Neural cell (in vitro differentiated cells): ENCODE measurements at regions not wholly inside any gene's neighbourhood (a gene's known extent, or its start where the extent isn't known, plus 50 kb on each side); places are given as distances from the start of the nearest gene placed in this dataset.

ENCODE experiments used
- H2AFZ ChIP-seq: fragments of 200-600, 300-800 bp; sonication (generic), shearing (Covaris generic); 2 replicates; pipeline ENCODE4 v1.6.0; 2014; ENCODE audit warnings: low read depth, mild to moderate bottlenecking, antibody characterized with exemption, low read length, moderate library complexity
- H3F3A ChIP-seq: fragments of 200-600 bp; shearing (Covaris generic); 2 replicates; pipeline ENCODE4 v1.6.1; 2016; ENCODE audit warnings: mild to moderate bottlenecking, moderate library complexity, mixed read lengths, antibody characterized with exemption, low read length; ENCODE audit not compliant: insufficient read depth, poor library complexity, severe bottlenecking
- H3K27ac ChIP-seq: fragments of 200-600, 300-800 bp; sonication (generic), shearing (Covaris generic); 2 replicates; pipeline ENCODE4 v1.5.1; 2014; ENCODE audit warnings: mild to moderate bottlenecking, low read length, moderate library complexity
- H3K27me3 ChIP-seq: fragments of 300-800, 200-600 bp; sonication (generic), shearing (Covaris generic); 2 replicates; pipeline ENCODE4 v1.6.0; 2014; ENCODE audit warnings: mild to moderate bottlenecking, low read depth, low read length, moderate library complexity; ENCODE audit not compliant: insufficient read depth
- H3K36me3 ChIP-seq: fragments of 300-800, 200-600 bp; sonication (generic), shearing (Covaris generic); 2 replicates; pipeline ENCODE4 v1.5.1; 2014; ENCODE audit warnings: mild to moderate bottlenecking, antibody characterized with exemption, low read length, moderate library complexity; ENCODE audit not compliant: insufficient read depth
- H3K4me2 ChIP-seq: fragments of 300-800, 200-600 bp; sonication (generic), shearing (Covaris generic); 2 replicates; pipeline ENCODE4 v1.6.0; 2014; ENCODE audit warnings: mild to moderate bottlenecking, low read length
- H3K4me3 ChIP-seq: fragments of 300-800, 200-600 bp; sonication (generic), shearing (Covaris generic); 2 replicates; pipeline ENCODE4 v1.5.1; 2014; ENCODE audit warnings: mild to moderate bottlenecking, low read length, moderate library complexity
- H3K79me2 ChIP-seq: fragments of 200-600 bp; shearing (Covaris generic); replicated peaks from 2 replicates; pipeline ENCODE4 v1.6.0; 2014; ENCODE audit warnings: mild to moderate bottlenecking, low read length, moderate library complexity; ENCODE audit not compliant: insufficient read depth
- H3K9ac ChIP-seq: fragments of 300-800, 200-600 bp; sonication (generic), shearing (Covaris generic); 2 replicates; pipeline ENCODE4 v1.6.1; 2016; ENCODE audit warnings: mild to moderate bottlenecking, low read length, mixed read lengths
- H3K9me2 ChIP-seq: fragments of 200-600 bp; shearing (Covaris generic); 2 replicates; pipeline ENCODE4 v1.6.1; 2016; ENCODE audit warnings: mild to moderate bottlenecking, low read length, mixed read lengths; ENCODE audit not compliant: insufficient read depth
- H3K9me3 ChIP-seq: fragments of 200-600, 300-800 bp; sonication (generic), shearing (Covaris generic); 2 replicates; pipeline ENCODE4 v1.6.1; 2016; ENCODE audit warnings: mild to moderate bottlenecking, mixed run types, low read length, moderate library complexity, mixed read lengths
- H4K20me1 ChIP-seq: fragments of 200-600 bp; shearing (Covaris generic); 2 replicates; pipeline ENCODE4 v1.6.1; 2016; ENCODE audit warnings: mild to moderate bottlenecking, mixed run types; ENCODE audit not compliant: insufficient read depth
- EP300 ChIP-seq: fragments of 450-650 bp; conservative IDR thresholded peaks from 2 replicates; pipeline ENCODE4 v1.6.1; 2014; ENCODE audit warnings: antibody characterized with exemption, mild to moderate bottlenecking, moderate library complexity; ENCODE audit not compliant: poor library complexity, severe bottlenecking
- EZH2 ChIP-seq: fragments of 200-600, 300-800 bp; shearing (Covaris generic), sonication (generic); IDR thresholded peaks from 2 replicates; pipeline ENCODE4 v1.6.1; 2014; ENCODE audit warnings: antibody characterized with exemption, low read length, borderline replicate concordance, mild to moderate bottlenecking; ENCODE audit not compliant: insufficient read depth, poor library complexity, severe bottlenecking
- MXI1 ChIP-seq: fragments of 450-650 bp; conservative IDR thresholded peaks from 2 replicates; pipeline ENCODE4 v1.6.1; 2014; ENCODE audit warnings: antibody characterized with exemption, mild to moderate bottlenecking; ENCODE audit not compliant: poor library complexity, severe bottlenecking
- POLR2AphosphoS5 ChIP-seq: IDR thresholded peaks from 2 replicates; pipeline ENCODE4 v1.6.1; 2012
- RAD21 ChIP-seq: fragments of 450-650 bp; conservative IDR thresholded peaks from 2 replicates; pipeline ENCODE4 v1.6.1; 2014; ENCODE audit warnings: antibody characterized with exemption, mild to moderate bottlenecking, moderate library complexity
- SMC3 ChIP-seq: fragments of 450-650 bp; conservative IDR thresholded peaks from 2 replicates; pipeline ENCODE4 v1.6.1; 2014; ENCODE audit warnings: antibody characterized with exemption, mild to moderate bottlenecking, moderate library complexity; ENCODE audit not compliant: poor library complexity
- TAF1 ChIP-seq: IDR thresholded peaks from 2 replicates; pipeline ENCODE4 v1.6.1; 2012; ENCODE audit warnings: low read depth
- TF ChIP-seq, protein P1 (sequence below): fragments of 450-650 bp; IDR thresholded peaks from 2 replicates; pipeline ENCODE4 v1.5.1; 2014; ENCODE audit warnings: antibody characterized with exemption, mild to moderate bottlenecking, moderate library complexity; ENCODE audit not compliant: poor library complexity, severe bottlenecking
- TF ChIP-seq, protein P2 (sequence below): IDR thresholded peaks from 2 replicates; pipeline ENCODE4 v1.6.1; 2012; ENCODE audit warnings: borderline replicate concordance

DNA sequence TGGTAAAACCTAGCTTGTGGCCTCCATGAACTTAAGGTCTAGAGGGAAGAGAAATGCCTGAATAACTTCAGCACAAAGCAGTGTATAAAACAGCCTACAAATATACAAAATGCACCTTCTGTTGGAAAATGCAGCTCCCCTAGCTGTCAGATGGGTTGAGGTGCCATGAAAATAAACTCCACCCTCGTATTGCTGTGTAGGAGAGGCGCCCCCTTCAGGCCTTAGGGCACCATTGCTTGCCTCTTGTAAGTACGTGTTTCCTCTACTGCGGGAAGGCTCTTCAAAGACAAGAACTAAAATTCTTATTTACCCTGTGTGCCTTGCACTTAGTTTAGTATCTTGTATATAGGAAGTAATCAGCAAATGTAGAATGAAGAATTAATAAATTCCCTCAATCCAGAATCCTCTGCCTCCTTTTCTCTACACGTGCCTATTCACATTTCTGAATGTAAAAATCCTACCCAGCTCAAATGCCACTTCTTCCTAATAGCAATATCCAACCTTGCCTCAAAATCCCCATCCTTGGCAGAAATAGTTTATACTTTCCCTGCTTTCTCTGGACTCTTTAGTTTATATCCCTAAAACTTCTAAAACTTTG lies 393.7 kb upstream of the PDE4D start:
- Histone ChIP-seq H3K9ac (no peak overlapping the region), H3K27ac (no peak overlapping the region), H3K79me2 (no peaks in the 10 kb centered on the region), H3K4me2 (no peak overlapping the region), H3K9me2 (no peaks in the 10 kb centered on the region), H3K4me3 (no peak overlapping the region), H3K9me3 (no peaks in the 10 kb centered on the region), H3K27me3 (no peaks in the 10 kb centered on the region), H4K20me1 (no peaks in the 10 kb centered on the region), H3K36me3 (no peaks in the 10 kb centered on the region), H2AFZ (no peak overlapping the region), H3F3A (no peaks in the 10 kb centered on the region)
- TF ChIP-seq, protein P1, sequence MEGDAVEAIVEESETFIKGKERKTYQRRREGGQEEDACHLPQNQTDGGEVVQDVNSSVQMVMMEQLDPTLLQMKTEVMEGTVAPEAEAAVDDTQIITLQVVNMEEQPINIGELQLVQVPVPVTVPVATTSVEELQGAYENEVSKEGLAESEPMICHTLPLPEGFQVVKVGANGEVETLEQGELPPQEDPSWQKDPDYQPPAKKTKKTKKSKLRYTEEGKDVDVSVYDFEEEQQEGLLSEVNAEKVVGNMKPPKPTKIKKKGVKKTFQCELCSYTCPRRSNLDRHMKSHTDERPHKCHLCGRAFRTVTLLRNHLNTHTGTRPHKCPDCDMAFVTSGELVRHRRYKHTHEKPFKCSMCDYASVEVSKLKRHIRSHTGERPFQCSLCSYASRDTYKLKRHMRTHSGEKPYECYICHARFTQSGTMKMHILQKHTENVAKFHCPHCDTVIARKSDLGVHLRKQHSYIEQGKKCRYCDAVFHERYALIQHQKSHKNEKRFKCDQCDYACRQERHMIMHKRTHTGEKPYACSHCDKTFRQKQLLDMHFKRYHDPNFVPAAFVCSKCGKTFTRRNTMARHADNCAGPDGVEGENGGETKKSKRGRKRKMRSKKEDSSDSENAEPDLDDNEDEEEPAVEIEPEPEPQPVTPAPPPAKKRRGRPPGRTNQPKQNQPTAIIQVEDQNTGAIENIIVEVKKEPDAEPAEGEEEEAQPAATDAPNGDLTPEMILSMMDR, result peak; percentile 51
- peak; percentile 36 for TF ChIP-seq RAD21
- no peak for TF ChIP-seq SMC3

DNA sequence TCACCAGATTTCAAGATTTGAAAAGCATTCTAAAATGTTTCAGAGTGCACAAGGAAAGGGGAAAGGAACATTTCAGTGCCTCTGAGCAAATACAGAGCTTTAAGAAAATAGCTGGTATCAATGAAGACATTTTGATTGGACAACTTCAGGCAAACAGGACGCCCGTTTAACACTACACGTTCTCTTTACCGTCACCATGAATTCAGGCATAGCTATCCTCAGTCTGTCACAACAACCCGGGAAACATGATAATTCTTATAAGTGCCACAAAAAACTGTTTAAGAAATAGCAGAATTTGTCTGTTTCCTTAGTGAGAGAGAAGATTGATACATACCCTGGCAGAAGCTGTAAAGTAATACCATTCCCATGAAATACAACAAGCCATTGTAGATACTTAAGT lies 392.4 kb upstream of the PDE4D start:
- H3K36me3 ChIP-seq, result no peaks in the 10 kb centered on the region
- no peaks in the 10 kb centered on the region for H3F3A ChIP-seq
- H3K27ac ChIP-seq, result peak overlapping the region; percentile 2
- TF ChIP-seq, protein P1, result no peak
- peak; percentile 80 for TF ChIP-seq POLR2AphosphoS5
- no peak for TF ChIP-seq SMC3
- TF ChIP-seq TAF1, result no peak
- TF ChIP-seq EP300, result peak; percentile 79
- H2AFZ ChIP-seq, result no peak overlapping the region
- peak overlapping the region; percentile 8 for H3K4me3 ChIP-seq
- no peak overlapping the region for H3K4me2 ChIP-seq
- H3K9ac ChIP-seq, result no peak overlapping the region
- H4K20me1 ChIP-seq, result no peaks in the 10 kb centered on the region
- no peaks in the 10 kb centered on the region for H3K79me2 ChIP-seq
- H3K27me3 ChIP-seq, result no peaks in the 10 kb centered on the region
- H3K9me3 ChIP-seq, result no peaks in the 10 kb centered on the region
- no peaks in the 10 kb centered on the region for H3K9me2 ChIP-seq

DNA sequence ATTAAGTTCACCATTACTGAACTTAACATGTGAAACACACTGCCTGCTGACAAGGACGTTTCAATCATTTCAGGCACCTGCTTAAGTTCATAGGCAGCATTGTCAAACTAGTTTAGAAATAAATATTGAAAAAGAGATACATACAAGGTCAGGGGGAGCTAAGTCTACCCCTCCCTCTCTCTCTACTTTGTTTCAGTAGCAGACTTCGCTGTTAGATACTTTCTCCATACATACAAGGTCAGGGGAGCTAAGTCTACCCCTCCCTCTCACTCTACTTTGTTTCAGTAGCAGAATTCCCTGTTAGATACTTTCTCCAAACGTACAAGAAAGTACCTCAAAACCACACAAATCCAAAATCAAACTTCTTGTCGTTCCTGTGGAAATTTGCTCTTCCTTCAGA lies 387.4 kb upstream of the PDE4D start:
- no peak overlapping the region for H3K27ac ChIP-seq
- H3K9me3 ChIP-seq, result no peaks in the 10 kb centered on the region
- no peak overlapping the region for H3K9ac ChIP-seq
- no peaks in the 10 kb centered on the region for H3K9me2 ChIP-seq
- no peaks in the 10 kb centered on the region for H3K79me2 ChIP-seq
- H4K20me1 ChIP-seq, result no peaks in the 10 kb centered on the region
- TF ChIP-seq, protein P1, result no peak
- TF ChIP-seq, protein P2, sequence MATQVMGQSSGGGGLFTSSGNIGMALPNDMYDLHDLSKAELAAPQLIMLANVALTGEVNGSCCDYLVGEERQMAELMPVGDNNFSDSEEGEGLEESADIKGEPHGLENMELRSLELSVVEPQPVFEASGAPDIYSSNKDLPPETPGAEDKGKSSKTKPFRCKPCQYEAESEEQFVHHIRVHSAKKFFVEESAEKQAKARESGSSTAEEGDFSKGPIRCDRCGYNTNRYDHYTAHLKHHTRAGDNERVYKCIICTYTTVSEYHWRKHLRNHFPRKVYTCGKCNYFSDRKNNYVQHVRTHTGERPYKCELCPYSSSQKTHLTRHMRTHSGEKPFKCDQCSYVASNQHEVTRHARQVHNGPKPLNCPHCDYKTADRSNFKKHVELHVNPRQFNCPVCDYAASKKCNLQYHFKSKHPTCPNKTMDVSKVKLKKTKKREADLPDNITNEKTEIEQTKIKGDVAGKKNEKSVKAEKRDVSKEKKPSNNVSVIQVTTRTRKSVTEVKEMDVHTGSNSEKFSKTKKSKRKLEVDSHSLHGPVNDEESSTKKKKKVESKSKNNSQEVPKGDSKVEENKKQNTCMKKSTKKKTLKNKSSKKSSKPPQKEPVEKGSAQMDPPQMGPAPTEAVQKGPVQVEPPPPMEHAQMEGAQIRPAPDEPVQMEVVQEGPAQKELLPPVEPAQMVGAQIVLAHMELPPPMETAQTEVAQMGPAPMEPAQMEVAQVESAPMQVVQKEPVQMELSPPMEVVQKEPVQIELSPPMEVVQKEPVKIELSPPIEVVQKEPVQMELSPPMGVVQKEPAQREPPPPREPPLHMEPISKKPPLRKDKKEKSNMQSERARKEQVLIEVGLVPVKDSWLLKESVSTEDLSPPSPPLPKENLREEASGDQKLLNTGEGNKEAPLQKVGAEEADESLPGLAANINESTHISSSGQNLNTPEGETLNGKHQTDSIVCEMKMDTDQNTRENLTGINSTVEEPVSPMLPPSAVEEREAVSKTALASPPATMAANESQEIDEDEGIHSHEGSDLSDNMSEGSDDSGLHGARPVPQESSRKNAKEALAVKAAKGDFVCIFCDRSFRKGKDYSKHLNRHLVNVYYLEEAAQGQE, result no peak
- TF ChIP-seq MXI1 (no peak), POLR2AphosphoS5 (no peak), SMC3 (no peak), EP300 (no peak), RAD21 (no peak), TAF1 (no peak), EZH2 (no peak)
- no peaks in the 10 kb centered on the region for H3K36me3 ChIP-seq
- no peak overlapping the region for H3K4me3 ChIP-seq
- H3K4me2 ChIP-seq, result no peak overlapping the region
- H3F3A ChIP-seq, result no peaks in the 10 kb centered on the region
- H2AFZ ChIP-seq, result no peak overlapping the region
- H3K27me3 ChIP-seq, result peaks cover 4% of the 10 kb centered on the region
